RKO (cell line): ENCODE measurements at regions not wholly inside any gene's neighbourhood (a gene's known extent, or its start where the extent isn't known, plus 50 kb on each side); places are given as distances from the start of the nearest gene placed in this dataset.
"Not testable (repeated sequence)": the region's sequence is repeated elsewhere in the genome, so short reads cannot be mapped to it uniquely, and the experiment has no call there.

Experiments
- DNase-seq: peaks from one replicate; pipeline ENCODE4 v3.0.0-alpha.2; 2016; ENCODE audit warnings: low spot score

GRCh38 chr2:8378016-8378810, 303.6 kb upstream of the ID2 start:
- DNase-seq = no peak

GRCh38 chr2:8379128-8379527, 302.7 kb upstream of the ID2 start:
- DNase-seq = no peak

GRCh38 chr2:8379549-8379948, 302.3 kb upstream of the ID2 start:
- no peak for DNase-seq

- DNase-seq = no peak
Observed at GRCh38 chr2:8380026-8380425, 301.8 kb upstream of the ID2 start.

GRCh38 chr2:8380566-8380965, 301.3 kb upstream of the ID2 start:
- DNase-seq = no peak

- no peak for DNase-seq
Observed at GRCh38 chr2:8382485-8382884, 299.4 kb upstream of the ID2 start.

- DNase-seq = not testable (repeated sequence)
Observed at GRCh38 chr2:8386748-8387147, 295.1 kb upstream of the ID2 start.

GRCh38 chr2:8388781-8389180, 293.1 kb upstream of the ID2 start:
- DNase-seq = no peak

GRCh38 chr2:8389431-8390108, 292.3 kb upstream of the ID2 start:
- DNase-seq = no peak

- DNase-seq = no peak
Observed at GRCh38 chr2:8391126-8391525, 290.7 kb upstream of the ID2 start.

GRCh38 chr2:8391584-8391983, 290.3 kb upstream of the ID2 start:
- DNase-seq = no peak

- no peak for DNase-seq
Observed at GRCh38 chr2:8392098-8392866, 289.6 kb upstream of the ID2 start.

- no peak for DNase-seq
Observed at GRCh38 chr2:8393506-8393905, 288.4 kb upstream of the ID2 start.

- no peak for DNase-seq
Observed at GRCh38 chr2:8394131-8394530, 287.7 kb upstream of the ID2 start.

GRCh38 chr2:8394569-8395359, 287.1 kb upstream of the ID2 start:
- DNase-seq = no peak

- no peak for DNase-seq
Observed at GRCh38 chr2:8395718-8396117, 286.1 kb upstream of the ID2 start.

GRCh38 chr2:8398040-8398668, 283.7 kb upstream of the ID2 start:
- DNase-seq = no peak

- DNase-seq = no peak
Observed at GRCh38 chr2:8399731-8400130, 282.1 kb upstream of the ID2 start.

- no peak for DNase-seq
Observed at GRCh38 chr2:8400196-8400595, 281.7 kb upstream of the ID2 start.

GRCh38 chr2:8402222-8402621, 279.6 kb upstream of the ID2 start:
- no peak for DNase-seq

- no peak for DNase-seq
Observed at GRCh38 chr2:8403876-8404275, 278.0 kb upstream of the ID2 start.

GRCh38 chr2:8405334-8405733, 276.5 kb upstream of the ID2 start:
- no peak for DNase-seq
